NCI-H748 (cell line): ENCODE measurements at regions not wholly inside any gene's neighbourhood (a gene's known extent, or its start where the extent isn't known, plus 50 kb on each side); places are given as distances from the start of the nearest gene placed in this dataset.
A peak's percentile ranks its signal among the peaks of the same experiment; 100 is the strongest.

Source experiments
- DNase-seq: peaks from one replicate; lab custom pipeline; 2025; ENCODE audit not compliant: unreplicated experiment; lab: John Stamatoyannopoulos, UW

GRCh38 chr1:22262583-22262982, 119.7 kb upstream of the WNT4 start:
- peak; percentile 93 for DNase-seq

GRCh38 chr1:22263359-22263758, 120.5 kb upstream of the WNT4 start:
- DNase-seq, result peak; percentile 19

- DNase-seq, result no peak
These were observed 121.8 kb upstream of the WNT4 start for GRCh38 chr1:22264464-22265341.

- no peak for DNase-seq
These were observed 123.2 kb upstream of the WNT4 start for GRCh38 chr1:22266141-22266540.

DNA sequence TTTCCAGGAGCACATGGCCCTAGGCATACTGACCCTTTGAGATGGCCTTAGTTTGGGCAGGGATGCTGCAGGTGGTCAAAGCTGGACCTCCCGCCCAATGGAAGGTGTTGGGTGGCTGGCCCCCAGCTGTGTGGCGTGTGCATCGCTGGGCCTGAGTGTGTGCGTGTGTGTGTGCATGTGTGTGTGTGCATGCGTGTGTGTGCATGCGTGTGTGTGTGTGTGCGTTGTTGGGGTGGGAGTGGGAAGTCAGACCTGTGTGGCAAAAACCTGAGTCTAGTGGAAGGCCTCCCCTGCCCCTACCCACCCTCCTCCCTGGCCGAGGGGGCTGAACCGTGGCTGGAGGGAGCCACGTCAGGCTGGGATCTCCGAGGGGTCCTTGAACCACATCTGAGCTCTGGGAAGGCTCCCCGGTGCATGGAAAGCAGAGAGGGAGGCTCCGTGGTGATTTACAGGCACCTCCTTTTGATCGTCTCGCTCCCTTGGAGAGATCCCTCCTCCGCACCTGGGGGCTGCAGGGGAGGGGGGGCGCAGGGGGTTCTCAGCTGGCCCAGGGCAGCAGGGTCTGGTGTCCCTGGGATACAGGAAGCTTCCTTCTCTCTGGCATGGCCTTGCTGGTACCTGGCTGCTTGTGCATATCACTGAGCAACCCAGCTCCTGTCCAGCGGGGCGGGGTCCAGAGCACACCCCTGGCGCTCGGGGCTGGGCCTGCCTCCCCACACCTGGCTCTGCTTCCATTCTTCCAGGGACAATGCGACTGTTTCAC, 124.7 kb upstream of the WNT4 start:
- DNase-seq, result no peak

DNA sequence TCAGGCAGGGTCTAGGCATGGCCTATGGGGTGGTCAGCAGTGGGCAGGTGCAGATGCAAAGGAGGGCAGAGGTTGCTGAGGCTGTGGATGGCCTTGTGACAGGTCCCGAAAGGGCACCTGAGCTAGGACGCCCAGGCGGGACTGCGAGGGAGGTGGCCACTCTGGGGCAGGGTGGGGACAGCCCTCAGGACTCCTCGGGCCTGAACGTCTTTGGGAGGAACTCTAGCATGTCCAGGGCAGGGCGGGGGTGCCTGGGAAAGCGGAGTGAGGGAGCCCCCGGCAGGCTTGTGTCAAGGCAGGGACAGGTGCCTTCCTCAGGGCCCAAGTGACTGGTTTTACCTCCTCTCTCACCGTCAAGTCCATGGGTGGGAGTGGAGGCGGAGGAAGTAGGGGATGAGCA, 125.4 kb upstream of the WNT4 start:
- DNase-seq, result no peak

DNA sequence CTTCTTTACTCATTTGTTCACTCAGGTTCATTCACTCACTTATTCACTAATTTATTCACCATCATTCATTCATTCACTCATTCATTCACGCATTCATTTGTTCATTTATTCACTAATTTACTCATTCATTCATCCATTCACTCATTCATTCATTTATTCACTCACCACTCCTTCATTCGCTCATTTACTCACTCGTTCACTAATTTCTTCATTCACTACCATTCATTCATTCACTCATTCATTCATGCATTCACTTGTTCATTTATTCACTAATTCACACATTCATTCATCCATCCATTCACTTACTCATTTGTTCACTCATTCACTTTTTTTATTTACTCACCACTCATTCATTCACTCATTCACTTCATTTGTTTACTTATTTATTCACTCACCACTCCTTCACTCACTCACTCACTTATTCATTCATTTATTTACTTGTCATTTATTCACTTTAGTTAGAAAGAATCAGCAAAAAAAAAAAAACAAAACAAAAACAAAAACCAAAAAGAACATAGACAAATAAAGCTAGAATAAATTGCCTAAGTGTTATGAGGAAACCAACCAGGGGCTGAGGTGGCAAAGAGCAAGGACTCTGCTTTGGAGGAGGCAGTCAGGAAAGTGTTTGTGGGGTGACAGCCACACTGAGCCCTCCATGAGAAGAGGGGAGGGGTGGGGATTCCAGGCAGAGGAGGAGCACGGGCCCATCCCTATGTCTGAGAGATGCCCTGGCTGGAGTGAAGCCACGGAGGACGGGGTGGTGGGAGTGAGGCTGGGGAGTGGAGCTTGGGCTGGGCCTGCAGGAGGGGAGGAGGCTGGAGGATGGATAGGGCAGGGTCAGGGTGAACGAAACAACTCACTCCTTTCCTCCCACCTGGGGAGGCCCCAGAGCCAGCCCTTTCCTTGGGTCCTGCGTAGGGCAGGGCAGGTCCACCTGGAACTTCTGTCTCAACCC, 129.2 kb upstream of the WNT4 start:
- DNase-seq, result no peak

GRCh38 chr1:22273686-22274681, 131.1 kb upstream of the WNT4 start:
- no peak for DNase-seq

- DNase-seq, result no peak
These were observed 132.3 kb upstream of the WNT4 start for GRCh38 chr1:22275167-22275566.

GRCh38 chr1:22275626-22276395, 132.9 kb upstream of the WNT4 start:
- DNase-seq, result peak; percentile 57

DNA sequence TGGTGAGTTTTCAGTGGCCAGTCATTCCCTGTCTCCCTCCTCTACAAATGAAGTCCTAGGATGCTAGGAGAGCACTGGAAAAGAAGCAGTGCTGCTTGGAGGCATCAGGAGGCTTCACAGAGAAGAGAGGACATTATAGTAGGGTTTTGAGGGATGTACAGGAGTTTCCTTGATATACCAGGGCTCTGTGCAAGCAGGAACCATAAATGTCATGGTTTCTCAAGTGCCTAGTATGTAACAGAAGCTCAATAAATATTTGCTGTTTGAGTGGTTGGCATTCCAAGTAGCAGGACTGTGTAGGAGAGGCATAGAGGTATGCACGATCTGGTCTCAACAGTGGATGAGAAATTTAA, 133.5 kb upstream of the WNT4 start:
- no peak for DNase-seq

DNA sequence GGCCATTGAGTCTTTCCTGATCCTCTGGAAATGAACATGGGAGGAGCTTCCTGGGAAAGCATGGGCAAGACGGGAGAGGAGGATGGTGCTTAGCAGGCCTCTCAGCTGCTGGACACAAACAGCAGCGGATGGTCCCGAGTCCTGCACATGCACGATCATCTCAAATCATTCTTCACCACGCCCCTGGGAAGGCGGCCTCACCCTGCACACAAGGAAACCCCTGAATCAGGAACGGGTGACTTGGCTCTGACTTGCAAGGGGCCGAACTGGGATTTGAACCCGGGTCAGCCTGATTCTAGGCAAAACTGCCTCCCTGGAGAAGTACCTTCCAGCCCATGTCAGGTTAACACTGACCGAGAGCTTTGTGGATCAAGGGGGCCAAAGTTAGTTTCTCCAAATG, 134.8 kb upstream of the WNT4 start:
- no peak for DNase-seq

DNA sequence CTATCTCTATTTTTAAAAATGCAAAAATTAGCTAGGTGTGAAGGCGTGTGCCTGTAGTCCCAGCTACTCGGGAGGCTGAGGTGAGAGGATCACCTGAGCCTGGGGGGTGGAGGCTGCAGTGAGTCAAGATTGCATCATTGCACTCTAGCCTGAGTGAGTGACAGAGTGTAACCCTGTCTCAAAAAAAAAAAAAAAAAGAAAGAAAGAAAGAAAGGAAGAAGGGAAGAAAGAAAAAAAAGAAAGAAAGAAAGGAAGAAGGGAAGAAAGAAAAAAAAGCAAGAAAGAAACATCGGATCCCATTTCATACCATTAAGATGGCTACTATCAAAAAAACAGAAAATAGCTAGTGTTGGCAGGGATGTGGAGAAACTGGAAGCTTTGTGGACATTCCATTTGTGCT, 136.8 kb upstream of the WNT4 start:
- no peak for DNase-seq

DNA sequence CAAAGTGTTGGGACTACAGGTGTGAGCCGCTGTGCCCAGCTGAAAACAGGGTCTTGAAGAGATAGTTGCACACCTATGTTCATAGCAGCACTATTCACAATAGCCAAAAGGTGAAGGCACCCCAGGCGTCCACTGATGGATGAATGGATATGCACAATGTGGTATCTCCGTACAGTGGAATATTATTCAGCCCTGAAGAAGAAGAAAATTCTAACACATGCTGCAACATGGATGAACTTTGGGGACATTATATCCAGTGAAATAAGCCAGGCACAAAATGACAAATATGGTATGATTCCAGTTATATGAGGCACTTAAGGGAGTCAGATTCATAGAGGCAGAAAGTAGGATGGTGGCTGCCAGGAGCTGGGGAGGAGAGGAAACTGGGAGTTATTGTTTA, 137.6 kb upstream of the WNT4 start:
- no peak for DNase-seq

GRCh38 chr1:22281521-22282363, 138.8 kb upstream of the WNT4 start:
- no peak for DNase-seq

DNA sequence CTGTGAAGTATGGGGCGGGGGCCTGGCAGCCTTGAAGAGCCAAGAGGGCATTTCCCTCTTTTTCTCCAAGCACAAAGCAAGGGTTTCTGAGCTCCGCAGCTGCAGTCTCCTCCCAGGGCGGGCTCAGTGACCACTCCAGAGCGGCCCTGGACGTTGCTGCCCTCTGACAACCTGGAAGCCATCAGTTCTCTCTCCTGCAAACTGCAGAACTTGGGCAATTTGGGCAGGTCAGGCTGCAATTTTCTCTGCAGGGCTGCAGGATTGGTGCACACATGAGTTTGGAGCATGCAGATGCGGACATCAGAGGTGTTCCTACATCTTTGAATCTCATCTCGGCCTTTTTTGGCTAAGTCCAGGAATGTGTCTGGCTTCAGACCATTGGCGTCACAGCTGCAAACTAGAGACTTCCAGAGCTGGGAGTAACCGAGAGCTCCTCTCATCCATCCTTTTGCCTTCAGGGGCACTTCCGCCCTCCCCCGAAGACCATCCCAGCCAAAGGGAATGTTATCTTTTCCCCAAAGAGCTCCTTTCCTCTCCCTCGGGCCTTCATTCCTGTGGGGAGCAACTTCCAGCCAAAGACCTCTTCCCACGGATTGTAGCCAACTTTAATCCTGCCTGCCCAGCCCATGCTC, 139.6 kb upstream of the WNT4 start:
- DNase-seq, result no peak

GRCh38 chr1:22283596-22283995, 140.7 kb upstream of the WNT4 start:
- DNase-seq, result no peak

- DNase-seq, result no peak
These were observed 141.3 kb upstream of the WNT4 start for GRCh38 chr1:22284236-22284635.
